DMS153 treated with DMSO at 0.1 percent for 48 hours (cell line): ENCODE measurements at regions not wholly inside any gene's neighbourhood (a gene's known extent, or its start where the extent isn't known, plus 50 kb on each side); places are given as distances from the start of the nearest gene placed in this dataset.

ENCODE experiments used
- DNase-seq: peaks from one replicate; lab custom pipeline; 2025; ENCODE audit not compliant: unreplicated experiment; lab: John Stamatoyannopoulos, UW

DNA sequence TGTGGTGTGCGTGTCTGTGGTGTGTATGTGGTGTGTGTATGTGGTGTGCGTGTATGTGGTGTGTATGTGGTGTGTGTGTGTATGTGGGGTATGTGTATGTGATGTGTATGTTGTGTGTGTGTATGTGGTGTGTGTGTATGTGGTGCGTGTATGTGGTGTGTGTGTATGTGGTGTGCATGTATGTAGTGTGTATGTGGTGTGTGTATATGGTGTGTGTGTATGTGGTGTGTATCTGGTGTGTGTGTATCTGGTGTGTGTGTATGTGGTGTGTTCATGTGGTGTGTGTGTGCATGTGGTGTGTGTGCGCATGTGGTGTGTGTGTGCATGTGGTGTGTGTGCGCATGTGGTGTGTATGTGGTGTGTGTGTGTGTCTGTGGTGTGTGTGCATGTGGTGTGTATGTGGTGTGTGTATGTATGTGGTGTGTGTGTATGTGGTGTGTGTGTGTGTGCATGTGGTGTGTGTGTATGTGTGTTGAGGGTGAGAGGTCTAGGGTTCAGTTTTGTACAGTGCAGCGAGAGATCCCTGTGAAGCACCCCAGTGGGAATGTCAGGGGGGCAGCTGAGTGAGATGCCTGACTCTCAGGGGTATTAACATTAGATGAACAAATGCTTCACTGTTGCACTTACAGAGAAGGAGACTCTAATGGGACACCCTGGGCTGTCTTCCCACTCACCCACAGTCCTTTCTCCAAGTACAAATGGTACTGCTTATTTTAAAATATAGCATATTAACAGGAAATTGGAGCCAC, 61.3 kb upstream of the MEDAG start:
- no peak for DNase-seq

DNA sequence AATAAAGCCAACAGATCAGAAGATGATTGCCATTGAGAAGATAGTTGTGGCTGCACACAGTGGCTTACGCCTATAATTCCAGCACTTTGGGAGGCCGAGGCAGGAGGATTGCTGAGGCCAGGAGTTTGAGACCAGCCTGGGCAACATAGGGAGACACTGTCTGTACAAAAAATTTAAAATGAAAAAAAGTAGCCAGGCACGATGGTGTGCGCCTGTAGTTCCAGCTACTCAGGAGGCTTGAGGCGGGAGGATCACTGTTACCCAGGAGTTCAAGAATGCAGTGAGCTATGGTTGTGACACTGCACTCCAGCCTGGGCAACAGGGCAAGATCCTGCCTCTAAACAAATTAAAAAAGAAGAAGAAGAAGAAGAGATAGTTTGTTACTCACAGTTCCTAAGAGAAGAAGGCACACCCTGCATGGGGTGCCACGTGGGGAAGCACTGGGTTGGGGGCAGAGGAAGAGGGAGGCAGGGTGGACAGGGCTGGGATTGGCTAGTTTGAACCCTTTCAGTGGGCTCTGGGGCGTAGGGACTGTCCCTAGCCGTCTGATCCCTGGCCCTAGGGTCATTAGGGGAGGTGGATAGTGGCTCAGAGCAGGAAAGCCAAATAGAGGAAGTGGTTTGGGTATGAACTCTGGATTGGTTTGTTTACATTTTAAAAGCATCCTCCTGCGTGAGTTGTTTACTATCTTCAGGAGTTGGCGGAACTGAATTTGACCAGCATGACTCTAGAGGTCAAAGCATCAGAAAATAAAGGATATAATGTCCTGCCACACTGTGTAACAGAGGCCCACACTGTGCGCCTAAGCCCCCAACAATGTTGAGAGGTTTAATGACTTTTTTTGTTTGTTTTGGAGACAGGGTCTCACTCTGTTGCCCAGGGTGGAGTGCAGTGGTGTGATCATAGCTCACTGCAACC, 60.5 kb upstream of the MEDAG start:
- no peak for DNase-seq

DNA sequence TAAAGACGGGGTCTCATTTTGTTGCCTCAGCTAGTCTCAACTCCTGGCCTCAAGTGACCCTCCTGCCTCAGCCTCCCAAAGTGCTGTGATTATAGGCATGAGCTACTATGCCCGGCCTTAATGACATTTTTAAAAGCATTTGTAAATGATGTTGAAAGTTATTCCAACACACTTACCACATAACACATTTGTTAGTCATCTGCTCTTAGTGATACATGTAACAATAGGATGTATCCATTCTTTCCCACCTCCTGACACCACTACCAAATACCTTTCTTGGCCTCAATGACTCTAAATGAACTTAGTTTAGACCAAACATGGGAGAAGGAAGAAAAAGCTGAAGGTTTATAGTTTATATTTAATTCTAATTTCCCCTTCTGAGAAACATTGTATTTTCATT, 59.8 kb upstream of the MEDAG start:
- no peak for DNase-seq

DNA sequence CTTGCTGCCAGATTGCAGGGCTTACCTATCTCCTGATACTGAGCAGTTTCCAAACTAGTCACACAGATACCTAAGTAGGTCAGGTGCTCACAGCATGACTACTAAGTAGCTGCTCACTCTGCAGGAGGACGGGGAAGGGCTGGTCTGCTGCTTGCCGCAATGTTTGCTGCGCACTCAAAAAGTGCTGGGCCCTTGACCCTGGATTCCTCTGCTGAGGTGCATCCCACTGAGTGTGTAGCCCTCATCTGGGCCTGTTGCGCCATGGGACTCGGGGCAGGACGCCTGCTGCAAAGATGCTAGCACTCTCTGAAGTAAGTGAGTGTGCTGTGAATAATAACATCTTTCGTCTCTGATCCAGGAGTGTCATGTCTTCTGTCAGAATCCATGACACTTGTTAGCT, 59.2 kb upstream of the MEDAG start:
- no peak for DNase-seq

DNA sequence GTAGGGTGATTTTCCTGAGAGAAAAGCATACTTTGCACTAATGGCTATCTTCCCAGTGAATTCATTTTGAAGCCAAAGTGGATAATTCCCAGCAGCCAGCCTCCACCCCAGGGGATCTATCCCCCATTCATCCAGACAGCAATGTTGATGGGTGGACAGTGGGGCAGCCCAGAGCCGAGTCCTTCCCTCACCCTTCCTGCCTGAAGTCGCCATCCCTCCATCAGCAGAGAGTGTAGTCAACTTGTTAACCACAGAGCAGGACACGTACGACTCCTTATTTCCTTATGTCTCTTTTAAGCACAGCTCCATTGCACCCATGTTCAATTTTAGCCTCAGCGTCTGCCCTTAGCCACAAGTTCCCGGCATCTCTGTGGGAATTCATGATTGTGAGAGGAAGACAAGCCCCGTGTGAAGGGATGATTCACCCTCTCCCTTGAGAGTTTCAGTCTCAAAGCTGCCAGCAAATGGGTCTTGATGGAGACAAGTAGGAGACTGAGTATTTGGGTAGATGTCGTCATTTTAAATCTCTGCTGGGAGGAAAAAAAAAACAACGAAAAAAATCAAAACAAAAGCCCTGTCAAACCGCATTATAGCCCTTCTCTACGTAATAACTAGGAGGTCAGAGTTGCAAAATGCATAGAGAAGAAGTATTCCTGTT, 58.3 kb upstream of the MEDAG start:
- DNase-seq, result no peak

DNA sequence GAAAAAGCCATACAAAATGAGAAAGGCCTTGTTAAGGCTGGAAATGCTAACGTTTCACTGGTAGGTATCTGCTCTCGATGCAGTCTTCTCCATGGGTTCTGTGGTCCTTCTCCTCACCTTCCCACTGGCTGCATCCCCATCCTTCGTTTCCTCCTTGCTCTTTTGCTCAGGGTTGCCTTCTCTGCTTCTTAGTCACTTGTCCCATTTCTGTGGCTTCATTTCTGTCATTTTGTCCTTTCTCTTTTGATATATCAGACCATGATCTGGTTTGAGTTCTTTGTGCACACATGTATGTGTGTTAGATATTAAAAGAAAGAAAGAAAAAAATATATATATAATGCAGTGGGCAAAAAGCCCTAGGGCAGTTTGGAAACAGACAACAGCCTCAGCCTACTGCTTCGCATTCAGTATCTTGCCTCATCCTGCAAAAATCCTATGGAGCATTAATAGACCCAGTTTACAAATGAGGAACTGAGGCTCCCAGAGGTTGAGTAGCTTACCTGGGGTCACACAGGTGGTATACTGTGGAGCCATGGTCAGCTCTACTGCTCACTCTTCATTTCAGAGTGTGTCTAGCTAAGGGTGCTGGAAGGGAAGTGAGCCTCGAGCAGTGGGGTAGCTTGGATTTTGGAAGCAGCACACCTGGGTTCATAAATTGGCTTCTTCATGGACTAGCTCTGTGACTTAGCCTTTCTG, 57.6 kb upstream of the MEDAG start:
- no peak for DNase-seq

DNA sequence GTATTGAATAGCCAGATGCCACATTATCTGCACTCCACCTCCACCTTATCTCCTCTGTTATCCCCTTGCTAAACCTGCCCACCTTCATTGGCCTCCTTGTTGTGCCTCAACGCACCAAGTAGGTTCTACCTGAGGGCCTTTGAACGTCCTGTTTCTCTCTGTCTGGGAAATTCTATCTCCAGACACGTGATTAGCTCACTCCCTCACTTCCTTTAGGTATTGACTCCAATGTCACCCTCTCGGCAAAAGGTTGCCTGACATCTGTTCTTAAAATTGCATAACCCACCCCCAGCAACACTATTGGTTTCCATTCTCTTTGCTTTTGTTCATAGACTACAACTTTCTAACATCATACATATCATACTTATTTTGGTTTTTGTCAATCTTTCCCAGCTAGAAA, 56.5 kb upstream of the MEDAG start:
- no peak for DNase-seq

DNA sequence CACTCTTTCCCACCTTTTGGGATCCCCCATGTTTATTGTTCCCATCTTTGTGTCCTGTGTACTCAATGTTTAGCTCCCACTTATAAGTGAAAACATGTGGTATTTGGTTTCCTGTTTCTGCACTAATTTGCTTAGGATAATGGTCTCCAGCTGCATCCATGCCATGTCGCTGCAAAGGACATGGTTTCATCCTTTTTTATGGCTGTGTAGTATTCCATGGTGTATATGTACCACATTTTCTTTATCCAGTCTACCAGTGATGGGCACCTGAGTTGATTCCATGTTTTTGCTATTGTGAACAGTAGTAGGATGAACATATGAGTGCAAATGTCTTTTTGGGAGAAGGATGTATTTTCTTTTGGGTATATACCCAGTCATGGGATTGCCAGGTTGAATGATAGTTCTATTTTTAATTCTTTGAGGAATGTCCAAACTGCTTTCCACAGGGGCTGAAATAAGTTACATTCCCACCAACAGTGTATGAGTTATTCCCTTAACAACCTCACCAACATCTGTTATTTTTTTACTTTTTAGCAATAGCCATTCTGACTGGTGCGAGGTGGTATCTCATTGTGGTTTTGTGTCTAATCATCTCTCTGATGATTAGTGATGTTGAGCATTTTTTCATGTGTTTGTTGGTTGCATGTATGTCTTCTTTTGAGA, 55.7 kb upstream of the MEDAG start:
- no peak for DNase-seq

DNA sequence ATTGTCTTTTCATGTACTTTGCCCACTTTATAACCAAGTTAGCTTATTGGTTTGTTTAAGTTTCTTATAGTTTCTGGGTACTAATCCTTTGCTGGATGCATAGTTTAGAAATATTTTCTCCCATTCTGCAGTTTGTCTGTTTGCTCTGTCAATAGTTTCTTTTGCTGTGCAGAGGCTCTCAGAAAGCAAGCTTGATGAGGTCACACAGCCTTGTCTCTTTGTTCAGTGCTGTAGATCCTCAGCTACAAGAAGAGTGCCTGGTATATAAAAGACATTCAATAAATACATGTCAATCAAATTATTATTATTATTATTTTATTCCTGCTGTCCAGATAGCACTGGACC, 55.2 kb upstream of the MEDAG start:
- no peak for DNase-seq

DNA sequence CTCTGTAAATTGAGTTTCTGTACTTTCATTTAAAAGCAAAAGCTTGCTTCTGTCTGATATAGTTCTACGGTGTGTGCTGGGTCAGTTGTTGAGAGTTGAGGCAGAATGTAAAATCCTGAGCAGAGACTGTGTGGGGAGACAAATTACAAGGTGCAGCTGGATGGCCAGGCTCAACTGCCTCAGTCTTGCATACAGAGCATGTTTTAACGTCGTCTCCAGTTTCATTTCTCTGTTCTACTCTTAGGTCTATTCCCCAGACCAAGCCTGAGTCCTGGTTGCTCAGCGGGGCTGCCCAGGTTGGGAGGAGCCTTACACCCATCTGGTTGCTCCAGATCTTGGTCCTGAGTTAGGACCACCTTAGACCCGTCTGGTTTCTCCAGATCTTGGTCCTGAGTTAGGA, 54.4 kb upstream of the MEDAG start:
- DNase-seq, result no peak

DNA sequence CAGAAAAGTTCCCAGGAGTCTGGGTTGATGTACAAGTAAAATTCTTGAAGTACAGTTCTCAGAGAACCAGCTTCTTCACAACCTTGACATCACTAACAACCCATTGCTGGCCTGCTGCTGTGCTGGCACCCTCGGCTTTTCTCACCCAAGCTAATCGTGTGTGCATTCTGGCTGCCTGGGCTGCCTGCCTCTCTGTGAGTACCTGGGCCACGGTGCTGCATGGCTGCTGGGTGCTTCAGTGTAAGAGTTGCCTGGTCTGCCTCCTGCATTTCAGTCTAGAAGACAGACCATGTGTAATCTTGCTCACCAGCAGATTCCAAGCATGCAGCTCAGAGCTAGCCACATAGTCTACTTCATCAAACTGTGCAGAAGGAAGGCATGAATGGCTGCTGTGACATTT, 50.5 kb upstream of the MEDAG start:
- no peak for DNase-seq

DNA sequence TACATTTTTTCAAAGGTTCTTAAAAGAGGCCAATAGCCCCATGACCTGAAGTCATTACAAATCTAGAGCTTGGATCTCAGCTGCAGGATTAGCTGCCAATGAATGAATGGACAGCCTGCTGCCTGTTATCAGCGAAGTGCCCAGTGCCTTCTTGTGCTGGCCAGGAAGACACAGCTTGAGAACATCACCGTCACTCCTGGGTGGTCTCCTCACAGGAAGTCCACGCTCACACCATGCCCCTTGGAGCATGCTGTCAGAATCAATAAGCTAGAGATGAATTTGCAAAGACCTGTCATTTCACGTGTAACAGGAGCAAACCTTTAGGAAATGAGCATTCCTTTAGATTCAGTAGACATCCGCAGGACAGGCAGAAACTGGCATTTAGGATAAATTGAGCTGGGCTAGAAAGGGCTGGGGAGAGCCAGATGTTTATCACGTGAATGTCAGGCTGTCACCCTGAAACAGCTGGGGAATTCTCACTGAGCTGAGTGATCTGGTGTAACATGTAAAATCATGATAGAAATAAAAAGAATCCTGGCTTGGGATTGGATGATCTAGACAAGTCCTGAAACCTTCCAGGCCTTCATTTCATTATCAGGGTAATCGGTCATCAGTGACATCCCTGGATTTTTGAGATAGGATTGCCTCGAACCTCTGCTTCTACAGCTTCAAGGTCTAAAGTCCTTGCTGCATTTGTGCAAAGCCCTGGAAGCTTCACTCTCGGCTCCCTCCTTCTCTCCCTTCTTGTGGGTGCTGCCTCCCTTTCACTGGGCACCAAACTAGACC, 49.9 kb upstream of the MEDAG start:
- DNase-seq, result no peak
